NCI-H748 treated with DMSO at 0.1 percent for 48 hours (cell line): ENCODE measurements at regions not wholly inside any gene's neighbourhood (a gene's known extent, or its start where the extent isn't known, plus 50 kb on each side); places are given as distances from the start of the nearest gene placed in this dataset.

Experiments
- DNase-seq: peaks from one replicate; lab custom pipeline; 2025; lab: John Stamatoyannopoulos, UW

GRCh38 chr2:217273851-217274250 is 414.0 kb upstream of the TNP1 start:
- DNase-seq = no peak

GRCh38 chr2:217273162-217273561 is 413.3 kb upstream of the TNP1 start:
- no peak for DNase-seq

DNA sequence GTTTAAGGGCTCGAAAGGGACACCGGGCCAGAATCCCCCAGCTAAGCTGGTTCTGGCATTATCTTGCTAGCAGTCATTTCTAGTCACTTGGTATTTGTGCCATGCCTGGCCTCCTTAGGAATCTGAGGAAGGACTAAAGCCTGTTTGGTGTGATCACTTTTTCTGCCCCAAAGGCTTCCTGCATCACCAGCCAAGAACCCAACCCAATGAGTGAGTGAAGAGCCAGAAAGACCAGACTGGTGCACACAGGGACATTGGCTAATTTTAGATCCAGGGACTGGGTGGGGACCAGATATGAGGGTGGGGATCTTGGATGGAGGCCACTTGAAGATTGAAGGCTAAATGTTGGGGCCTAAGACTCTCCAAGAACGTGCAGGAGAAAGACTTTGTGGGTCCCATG is 411.9 kb upstream of the TNP1 start:
- no peak for DNase-seq

GRCh38 chr2:217270485-217271121 is 410.7 kb upstream of the TNP1 start:
- no peak for DNase-seq

GRCh38 chr2:217269701-217270484 is 410.0 kb upstream of the TNP1 start:
- DNase-seq = no peak

DNA sequence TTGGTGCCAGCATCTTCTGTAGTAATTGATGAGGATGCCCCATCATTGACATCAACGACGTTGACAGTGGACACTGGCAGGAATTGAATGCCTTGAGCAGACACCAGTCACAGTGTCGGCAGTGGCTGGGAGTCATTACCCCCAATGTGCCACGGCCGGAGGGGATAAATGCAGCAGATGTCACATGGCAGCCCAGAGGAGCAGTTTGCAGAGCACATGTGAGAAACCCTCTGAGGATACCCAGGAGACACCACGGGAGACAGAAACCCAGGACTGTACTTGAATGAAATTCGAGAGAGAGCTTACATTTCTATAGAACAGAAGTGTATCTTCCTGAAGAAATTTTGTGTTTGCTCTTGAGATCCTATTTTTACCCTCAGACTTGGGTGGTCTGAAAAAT is 409.1 kb upstream of the TNP1 start:
- no peak for DNase-seq

DNA sequence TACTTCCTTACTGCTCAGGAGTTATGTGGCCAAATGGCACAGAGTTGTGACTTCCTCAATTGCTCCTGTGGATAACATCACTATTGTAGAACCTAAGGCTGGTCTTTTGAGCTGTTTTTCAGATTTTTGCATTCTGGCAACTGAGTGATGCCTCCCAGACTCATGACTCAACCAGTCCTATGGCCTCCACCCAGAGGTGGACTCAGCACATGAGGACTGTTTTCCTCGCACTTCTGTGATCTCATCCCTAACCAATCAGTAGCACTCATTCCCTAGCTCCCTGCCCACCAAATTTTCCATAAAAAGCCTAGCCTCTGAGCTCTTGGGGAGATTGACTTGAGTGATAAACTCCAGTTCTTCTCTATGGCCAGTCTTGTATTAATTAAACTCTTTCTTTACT is 407.9 kb upstream of the TNP1 start:
- DNase-seq = no peak

DNA sequence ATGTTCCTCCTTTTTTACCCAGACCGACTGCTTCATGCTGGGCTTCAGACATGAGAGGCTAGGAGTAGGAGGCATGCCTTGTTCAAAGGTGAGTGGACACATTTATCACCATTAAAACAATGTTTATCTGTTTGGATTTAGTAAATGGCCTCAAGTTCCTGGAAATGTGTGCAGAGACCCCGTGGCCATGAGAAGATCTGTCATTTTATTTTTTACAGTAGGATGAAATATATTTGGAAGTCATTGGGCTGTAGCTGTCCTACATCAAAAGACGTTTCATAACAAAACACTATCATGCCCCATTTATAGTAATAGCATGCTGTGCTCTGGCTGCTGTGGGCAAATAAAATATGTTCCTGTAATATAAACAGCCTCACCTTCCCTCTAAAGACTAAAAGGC is 403.9 kb upstream of the TNP1 start:
- no peak for DNase-seq

DNA sequence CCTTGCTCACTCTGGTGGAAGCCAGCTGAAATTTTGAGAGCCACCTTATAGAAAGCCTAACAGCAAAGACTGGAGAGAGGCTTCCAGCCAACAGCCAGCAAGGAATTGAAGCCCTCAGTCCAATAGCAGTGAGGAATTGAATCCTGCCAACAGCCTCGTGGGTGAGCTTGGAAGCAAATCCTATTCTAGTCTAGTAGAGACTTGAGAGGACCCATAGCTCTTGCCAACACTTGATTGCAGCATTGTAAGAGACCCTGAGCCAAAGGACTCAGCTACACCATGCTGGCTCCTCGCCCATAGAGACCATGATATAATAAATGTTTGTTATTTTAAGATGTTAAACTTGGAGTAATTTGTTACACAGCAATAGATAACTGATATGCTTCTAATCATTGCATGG is 403.0 kb upstream of the TNP1 start:
- DNase-seq = no peak

DNA sequence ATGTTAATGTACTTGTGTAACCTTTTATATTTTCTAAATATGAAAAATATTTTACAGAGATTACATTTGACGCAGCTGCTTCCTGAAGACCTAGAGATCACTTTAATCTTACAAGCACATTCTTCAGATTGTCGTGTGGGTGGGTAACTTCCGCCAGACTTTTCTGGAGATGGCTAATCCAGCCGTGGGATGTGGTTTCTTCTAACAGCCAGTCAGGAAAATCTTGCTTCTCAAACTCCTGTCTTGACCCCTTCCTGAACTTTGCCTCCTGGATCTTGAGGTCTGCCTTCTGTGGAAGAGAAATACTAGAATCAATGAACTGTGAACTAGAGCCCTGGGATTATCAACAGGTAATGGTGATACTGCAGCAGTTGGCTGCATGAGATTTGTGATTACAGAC is 401.6 kb upstream of the TNP1 start:
- DNase-seq = no peak

DNA sequence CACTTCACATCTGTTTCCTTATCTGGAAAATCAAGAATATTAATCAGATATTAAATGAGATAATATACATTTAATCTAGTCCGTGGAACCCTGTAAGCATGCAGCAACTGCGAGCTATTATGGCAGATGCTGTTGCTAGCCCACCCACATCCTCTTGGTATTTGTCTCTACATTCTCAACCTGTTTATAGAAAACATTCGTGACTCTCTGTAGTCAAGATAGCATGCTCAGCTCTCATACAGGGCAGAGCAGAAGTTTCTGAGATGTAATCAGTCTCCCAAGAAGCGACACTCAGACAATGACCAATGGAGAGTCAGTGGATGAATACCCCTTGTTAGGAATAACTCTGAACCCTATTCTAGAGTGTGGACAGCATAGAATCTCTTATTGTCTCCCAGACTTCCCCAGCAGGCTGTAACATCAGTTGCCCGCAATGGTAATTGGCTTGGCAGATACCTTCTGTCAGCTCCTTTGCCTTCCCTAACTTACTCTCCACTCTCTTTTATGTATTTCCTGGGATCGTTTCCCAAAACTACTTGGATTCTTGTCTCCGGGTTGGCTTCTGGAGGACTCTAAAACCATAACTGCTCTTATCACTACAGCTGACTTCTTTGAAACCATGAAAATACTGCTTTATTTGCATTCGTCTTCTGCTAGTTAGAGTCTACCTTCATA is 400.7 kb upstream of the TNP1 start:
- no peak for DNase-seq

DNA sequence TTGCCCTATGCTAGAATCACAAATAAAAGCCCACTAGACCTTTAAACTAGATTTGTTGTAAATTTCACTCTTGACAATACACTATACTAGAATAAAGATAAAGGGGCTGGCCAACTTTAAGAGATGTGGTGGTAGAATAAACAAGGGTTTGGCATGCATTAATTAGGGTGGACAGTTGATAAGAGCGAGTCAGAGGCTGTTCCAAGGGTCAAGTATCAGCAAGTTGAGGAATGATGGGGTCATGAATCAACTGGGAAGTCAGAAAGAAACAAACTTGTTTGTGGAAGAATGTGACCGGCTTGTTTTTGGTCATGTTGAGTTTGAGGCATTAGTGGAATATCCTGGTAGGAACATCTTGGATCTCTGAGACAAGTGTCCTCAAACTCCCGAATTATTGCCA is 398.3 kb upstream of the TNP1 start:
- DNase-seq = no peak

DNA sequence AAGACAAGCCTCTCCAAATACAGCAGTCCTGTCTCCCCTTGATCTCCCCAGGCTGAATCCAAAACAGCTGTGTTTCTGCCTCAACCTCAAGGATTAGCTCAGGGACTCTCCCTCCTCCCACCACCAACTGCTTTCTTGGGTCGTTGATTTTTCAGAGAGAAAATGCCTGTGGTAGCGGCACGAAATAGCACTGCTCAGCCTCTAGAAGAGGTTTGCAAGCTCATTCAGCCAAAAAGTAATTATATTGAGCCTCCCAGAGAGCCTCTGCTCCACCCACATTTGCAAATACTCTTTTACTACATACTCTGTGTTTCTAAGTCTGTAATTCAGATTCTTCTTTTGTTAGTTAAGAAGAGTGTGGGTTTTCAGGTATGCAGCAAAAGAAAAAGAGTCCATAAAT is 396.4 kb upstream of the TNP1 start:
- no peak for DNase-seq

- no peak for DNase-seq
Measured at GRCh38 chr2:217254111-217254510, 394.2 kb upstream of the TNP1 start.

DNA sequence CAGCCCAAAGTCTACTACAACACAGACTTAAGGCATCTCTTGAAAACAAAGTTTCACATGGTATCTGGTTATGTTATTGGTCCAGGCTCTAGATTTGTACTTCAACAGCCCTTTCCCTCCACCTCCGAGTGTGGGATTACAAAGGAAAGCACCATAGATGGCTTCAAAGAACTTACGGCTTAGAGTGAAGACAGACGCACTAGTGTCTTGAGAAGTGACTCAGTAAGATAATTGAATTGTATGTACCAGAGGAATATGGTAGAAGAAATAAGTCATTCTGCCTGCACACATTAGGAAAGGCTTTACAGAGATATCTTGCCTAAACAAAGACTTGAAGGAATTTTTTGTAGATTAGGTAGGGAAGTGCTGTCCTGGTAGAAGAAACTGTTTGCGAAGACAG is 392.3 kb upstream of the TNP1 start:
- no peak for DNase-seq

DNA sequence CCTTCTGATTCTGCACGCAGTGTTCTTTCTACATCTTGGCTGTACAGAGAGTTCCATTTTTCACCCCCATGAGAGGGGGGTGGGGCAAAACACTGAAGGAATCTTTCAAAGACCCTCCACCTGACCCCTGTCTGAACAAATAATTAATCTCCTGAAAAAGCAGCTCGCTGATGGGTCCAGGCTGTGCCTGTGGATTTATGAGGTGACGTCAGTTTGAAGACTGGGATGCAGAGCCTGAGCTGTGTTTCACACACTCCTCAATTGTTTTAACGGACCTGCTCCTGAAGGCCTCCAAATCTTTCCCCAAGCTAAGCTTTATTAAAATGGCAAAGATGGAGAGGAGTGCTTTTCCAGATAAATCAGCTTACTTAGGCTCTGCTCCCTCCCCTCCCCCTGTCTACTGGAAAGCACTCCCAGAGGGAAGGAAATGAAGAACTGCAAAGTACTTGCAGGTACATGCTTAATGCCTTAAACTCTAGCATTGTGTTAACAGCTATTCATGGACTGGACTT is 390.2 kb upstream of the TNP1 start:
- no peak for DNase-seq

- DNase-seq = no peak
Measured at GRCh38 chr2:217249121-217250012, 389.5 kb upstream of the TNP1 start.

GRCh38 chr2:217248312-217248935 is 388.6 kb upstream of the TNP1 start:
- no peak for DNase-seq

GRCh38 chr2:217247476-217247875 is 387.6 kb upstream of the TNP1 start:
- no peak for DNase-seq

GRCh38 chr2:217246108-217246507 is 386.2 kb upstream of the TNP1 start:
- DNase-seq = no peak

DNA sequence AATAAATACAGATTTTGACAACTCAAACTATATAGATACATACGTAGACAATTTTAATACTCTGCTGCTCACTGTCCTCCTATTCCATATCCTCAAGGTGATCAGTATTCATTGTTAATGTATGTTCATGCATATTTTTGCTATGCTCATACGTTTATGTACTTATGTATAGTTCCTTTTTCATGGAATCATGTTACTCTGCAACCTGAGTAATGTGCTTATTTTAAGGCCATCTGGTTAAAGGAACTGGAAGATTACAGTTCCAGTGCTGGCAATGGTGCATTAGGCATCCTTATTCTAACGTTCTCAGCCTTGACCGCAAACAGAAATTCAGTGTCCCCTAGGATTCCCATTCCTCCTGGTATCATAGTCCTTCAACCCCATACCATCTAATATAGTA is 385.0 kb upstream of the TNP1 start:
- DNase-seq = no peak

- DNase-seq = no peak
Measured at GRCh38 chr2:217242947-217243346, 383.1 kb upstream of the TNP1 start.
